IMR-90 (cell line): ENCODE measurements at regions not wholly inside any gene's neighbourhood (a gene's known extent, or its start where the extent isn't known, plus 50 kb on each side); places are given as distances from the start of the nearest gene placed in this dataset.

Source experiments
- ATAC-seq: fragments of 200-7000 bp; cut with Tn5 transposase; 2 replicates; pipeline ENCODE4 v1.9.1; 2020; ENCODE audit warnings: low read depth, mild to moderate bottlenecking, moderate library complexity
- BruUV-seq: library from RNA; stranded (reverse); fragments of 400-500 nt; replicated peaks from 2 replicates; lab custom pipeline; 2021; lab: Mats Ljungman, UMichigan
- CTCF ChIA-PET: fragments of 300-600 bp; formaldehyde crosslinking; extraction: SDS; loops from one replicate; lab custom pipeline; 2021; ENCODE audit warnings: antibody characterized with exemption; lab: Yijun Ruan, JAX
- POLR2A ChIA-PET: fragments of 300-600 bp; sonication (Branson Sonifier 250); formaldehyde crosslinking; loops from one replicate; lab custom pipeline; 2022; ENCODE audit warnings: antibody characterized with exemption; ENCODE audit not compliant: unreplicated experiment; lab: Charles Lee
- DNase-seq: peaks from one replicate; pipeline ENCODE4 v3.0.0; 2013
- H2AFZ ChIP-seq: replicated peaks from 2 replicates; pipeline ENCODE3; 2013; ENCODE audit warnings: low read length, mild to moderate bottlenecking; ENCODE audit not compliant: poor library complexity
- H2AK5ac ChIP-seq: 2 replicates; pipeline ENCODE4 v1.6.1; 2013; ENCODE audit warnings: low read depth, low read length, inconsistent platforms
- H2AK9ac ChIP-seq: replicated peaks from 2 replicates; pipeline ENCODE3; 2013; ENCODE audit warnings: mild to moderate bottlenecking, low read depth, low read length, moderate library complexity; ENCODE audit not compliant: poor library complexity
- H2BK120ac ChIP-seq: 2 replicates; pipeline ENCODE4 v1.6.1; 2013; ENCODE audit warnings: low read depth, low read length, inconsistent platforms
- H2BK15ac ChIP-seq: 3 replicates; pipeline ENCODE4 v1.6.1; 2013; ENCODE audit warnings: low read depth, low read length, inconsistent platforms
- H2BK20ac ChIP-seq: 2 replicates; pipeline ENCODE4 v1.6.1; 2013; ENCODE audit warnings: low read depth, mild to moderate bottlenecking, inconsistent platforms, low read length, moderate library complexity
- H2BK5ac ChIP-seq: 2 replicates; pipeline ENCODE4 v1.6.1; 2013; ENCODE audit warnings: mild to moderate bottlenecking, low read depth, low read length, inconsistent platforms; ENCODE audit not compliant: poor library complexity, severe bottlenecking
- H3K14ac ChIP-seq: replicated peaks from 2 replicates; pipeline ENCODE4 v1.6.1; 2013; ENCODE audit warnings: low read depth, low read length, inconsistent platforms
- H3K18ac ChIP-seq: 2 replicates; pipeline ENCODE4 v1.6.1; 2013; ENCODE audit warnings: low read depth, low read length, control low read depth
- H3K23ac ChIP-seq: 2 replicates; pipeline ENCODE4 v1.6.1; 2013; ENCODE audit warnings: low read depth, low read length, inconsistent platforms
- H3K27ac ChIP-seq: 2 replicates; pipeline ENCODE4 v1.5.1; 2013; ENCODE audit warnings: mild to moderate bottlenecking, control low read depth, low read length; ENCODE audit not compliant: insufficient read depth
- H3K27me3 ChIP-seq: 2 replicates; pipeline ENCODE4 v1.6.1; 2013; ENCODE audit warnings: low read length; ENCODE audit not compliant: control insufficient read depth, insufficient read depth
- H3K36me3 ChIP-seq: 2 replicates; pipeline ENCODE4 v1.6.1; 2013; ENCODE audit warnings: low read length, mixed read lengths; ENCODE audit not compliant: control insufficient read depth, insufficient read depth
- H3K4ac ChIP-seq: 2 replicates; pipeline ENCODE4 v1.6.1; 2013; ENCODE audit warnings: low read depth, low read length, inconsistent platforms
- H3K4me1 ChIP-seq: 2 replicates; pipeline ENCODE4 v1.6.1; 2013; ENCODE audit warnings: low read length, mixed read lengths; ENCODE audit not compliant: control insufficient read depth, insufficient read depth
- H3K4me2 ChIP-seq: 2 replicates; pipeline ENCODE4 v1.6.1; 2013; ENCODE audit warnings: low read depth, mild to moderate bottlenecking, control low read depth, low read length, moderate library complexity
- H3K4me3 ChIP-seq: 2 replicates; pipeline ENCODE4 v1.5.1; 2013; ENCODE audit warnings: low read depth, mild to moderate bottlenecking, control low read depth, low read length, moderate library complexity; ENCODE audit not compliant: insufficient read depth
- H3K56ac ChIP-seq: 2 replicates; pipeline ENCODE4 v1.6.1; 2013; ENCODE audit warnings: low read length, inconsistent platforms; ENCODE audit not compliant: insufficient read depth; ENCODE audit errors: extremely low read depth
- H3K79me1 ChIP-seq, 2 experiments: 2 replicates each; pipeline ENCODE4 v1.6.1; 2013; ENCODE audit warnings: low read length in 2 of 2, inconsistent platforms in 1 of 2, low read depth in 1 of 2
- H3K9ac ChIP-seq: 2 replicates; pipeline ENCODE4 v1.6.1; 2013; ENCODE audit warnings: low read depth, low read length, control low read depth
- H3K9me1 ChIP-seq: 2 replicates; pipeline ENCODE4 v1.6.1; 2013; ENCODE audit warnings: low read length, inconsistent platforms; ENCODE audit not compliant: insufficient read depth
- H3K9me3 ChIP-seq: 2 replicates; pipeline ENCODE4 v1.6.1; 2013; ENCODE audit warnings: low read length; ENCODE audit not compliant: control insufficient read depth, insufficient read depth
- H4K20me1 ChIP-seq: 2 replicates; pipeline ENCODE4 v1.6.1; 2013; ENCODE audit warnings: low read length, inconsistent platforms; ENCODE audit not compliant: insufficient read depth
- H4K5ac ChIP-seq: 2 replicates; pipeline ENCODE4 v1.6.1; 2013; ENCODE audit warnings: mild to moderate bottlenecking, low read depth, low read length, control low read depth
- H4K8ac ChIP-seq, 2 experiments: 2 replicates each; pipeline ENCODE4 v1.6.1; 2013; ENCODE audit warnings: low read depth in 2 of 2, low read length in 2 of 2, control low read depth in 1 of 2, inconsistent platforms in 1 of 2
- H4K91ac ChIP-seq: 2 replicates; pipeline ENCODE4 v1.6.1; 2013; ENCODE audit warnings: low read depth, low read length, inconsistent platforms; ENCODE audit not compliant: insufficient read depth
- BHLHE40 ChIP-seq: fragments of 150-350 bp; IDR thresholded peaks from 2 replicates; pipeline ENCODE4 v1.6.1; 2016; ENCODE audit warnings: mild to moderate bottlenecking, low read depth, low read length
- CHD1 ChIP-seq: IDR thresholded peaks from 2 replicates; pipeline ENCODE4 v1.6.1; 2012; ENCODE audit warnings: low read depth, low read length, improper control_type of control experiment
- MAZ ChIP-seq: IDR thresholded peaks from 2 replicates; pipeline ENCODE4 v1.6.1; 2012; ENCODE audit warnings: low read depth, mild to moderate bottlenecking, low read length, improper control_type of control experiment, moderate library complexity, borderline replicate concordance
- MXI1 ChIP-seq: IDR thresholded peaks from 2 replicates; pipeline ENCODE4 v1.6.1; 2012; ENCODE audit warnings: low read depth, mild to moderate bottlenecking, low read length, moderate library complexity, borderline replicate concordance
- RAD21 ChIP-seq: IDR thresholded peaks from 2 replicates; pipeline ENCODE4 v1.6.1; 2012; ENCODE audit warnings: low read length, improper control_type of control experiment
- RCOR1 ChIP-seq: IDR thresholded peaks from 2 replicates; pipeline ENCODE4 v1.6.1; 2012; ENCODE audit warnings: mild to moderate bottlenecking, low read length, improper control_type of control experiment; ENCODE audit not compliant: insufficient replicate concordance
- RFX5 ChIP-seq: IDR thresholded peaks from 2 replicates; pipeline ENCODE4 v1.8.0; 2012; ENCODE audit warnings: low read depth, mild to moderate bottlenecking, low read length, moderate library complexity
- SMC3 ChIP-seq: fragments of 150-350 bp; IDR thresholded peaks from 2 replicates; pipeline ENCODE4 v1.6.1; 2016; ENCODE audit warnings: low read depth, mild to moderate bottlenecking, antibody characterized with exemption, low read length, moderate library complexity
- USF2 ChIP-seq: fragments of 150-350 bp; IDR thresholded peaks from 2 replicates; pipeline ENCODE4 v1.6.1; 2017; ENCODE audit warnings: mild to moderate bottlenecking, antibody characterized with exemption, low read length, low read depth
- WGBS, 2 experiments: methylation state at CpG; one replicate each; pipeline versions ENCODE4 v1.1.5 to v1.1.7; 2013; ENCODE audit warnings: missing lambda C conversion rate in 2 of 2; ENCODE audit not compliant: insufficient read length in 1 of 2; ENCODE audit errors: extremely low coverage in 2 of 2; 5-methylcytosine and 5-hydroxymethylcytosine counted together
- dilution Hi-C: fragments of 300-500 bp; cut with HindIII; formaldehyde crosslinking; loops from one replicate; pipeline ENCODE4 v1.14.3; 2018; ENCODE audit warnings: low sequenced_read_pairs; ENCODE audit not compliant: unreplicated experiment
- in situ Hi-C: fragments of 300-500 bp; cut with MboI; formaldehyde crosslinking; loops from 3 replicates; pipeline ENCODE4 v1.14.3; 2019; ENCODE audit warnings: low sequenced_read_pairs, inconsistent platforms, mixed read lengths
- intact Hi-C: fragments of 100-400 bp; cut with micrococcal nuclease; formaldehyde crosslinking; loops from 2 replicates; pipeline ENCODE4 v1.10.0; 2022
- TF ChIP-seq, protein P1 (sequence below): conservative IDR thresholded peaks from 2 replicates; pipeline ENCODE4 v1.5.1; 2012; ENCODE audit warnings: mild to moderate bottlenecking, low read depth, low read length, improper control_type of control experiment
- TF ChIP-seq, protein P2 (sequence below): fragments of 150-350 bp; IDR thresholded peaks from 2 replicates; pipeline ENCODE4 v1.6.1; 2016; ENCODE audit warnings: low read depth, mild to moderate bottlenecking, low read length, moderate library complexity, borderline replicate concordance

DNA sequence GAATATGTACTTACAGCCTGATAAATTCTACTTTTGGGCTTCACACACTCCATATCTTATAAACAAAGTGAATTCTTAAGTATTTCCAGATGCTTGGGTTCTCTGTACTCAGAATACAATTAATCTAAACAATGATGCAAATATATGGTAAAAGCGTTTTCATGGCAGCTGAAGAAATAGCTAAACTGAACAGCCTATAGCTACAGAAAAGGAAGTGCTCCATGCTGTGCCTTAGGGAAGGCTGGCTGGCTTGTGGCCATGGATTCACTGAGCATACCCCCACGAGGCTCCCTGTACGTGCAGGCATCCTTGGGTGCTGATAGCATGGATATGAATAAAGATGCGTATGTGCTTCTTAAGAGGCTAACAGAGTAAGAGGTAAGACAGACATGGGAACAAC lies 264.0 kb downstream of the KLF13 start:
- no peak overlapping the region for H3K14ac ChIP-seq
- H4K5ac ChIP-seq: peak overlapping the region; percentile 60; the same call in 1 of the 2 replicates
- H2AK5ac ChIP-seq: no peak overlapping the region
- peaks cover 5% of the 10 kb centered on the region; the same call in 1 of the 2 replicates for H3K4me1 ChIP-seq
- no peaks in the 10 kb centered on the region for H3K9me3 ChIP-seq
- H3K9ac ChIP-seq: no peak overlapping the region
- no peak overlapping the region for H2BK5ac ChIP-seq
- intact Hi-C loops: no loop called here
- POLR2A ChIA-PET: no interaction called here
- no peak overlapping the region for H3K4me3 ChIP-seq
- no peaks in the 10 kb centered on the region for H3K36me3 ChIP-seq
- H3K4me2 ChIP-seq: peak overlapping the region; percentile 7; the same call in 1 of the 2 replicates
- no peaks in the 10 kb centered on the region for H4K20me1 ChIP-seq
- H2BK20ac ChIP-seq: no peak overlapping the region
- peak overlapping the region; percentile 6; the same call in 1 of the 2 replicates for H3K18ac ChIP-seq
- H3K4ac ChIP-seq: peak overlapping the region; percentile 7
- H2BK15ac ChIP-seq: no peak overlapping the region
- H2AFZ ChIP-seq: no peak overlapping the region
- no peak overlapping the region for H3K23ac ChIP-seq
- 0 out of 2 replicates have a peak overlapping the region, but pooled peaks have one; percentile 20 for H2BK120ac ChIP-seq
- H3K9me1 ChIP-seq: peaks cover 6% of the 10 kb centered on the region; the same call in 1 of the 2 replicates
- H3K79me1 ChIP-seq: no peaks in the 10 kb centered on the region
- H3K27me3 ChIP-seq: no peaks in the 10 kb centered on the region
- CTCF ChIA-PET: no interaction called here
- TF ChIP-seq MAZ: no peak
- no peak for TF ChIP-seq RCOR1
- TF ChIP-seq CHD1: no peak
- no peak for TF ChIP-seq RAD21
- no peak for TF ChIP-seq MXI1
- TF ChIP-seq, protein P1, sequence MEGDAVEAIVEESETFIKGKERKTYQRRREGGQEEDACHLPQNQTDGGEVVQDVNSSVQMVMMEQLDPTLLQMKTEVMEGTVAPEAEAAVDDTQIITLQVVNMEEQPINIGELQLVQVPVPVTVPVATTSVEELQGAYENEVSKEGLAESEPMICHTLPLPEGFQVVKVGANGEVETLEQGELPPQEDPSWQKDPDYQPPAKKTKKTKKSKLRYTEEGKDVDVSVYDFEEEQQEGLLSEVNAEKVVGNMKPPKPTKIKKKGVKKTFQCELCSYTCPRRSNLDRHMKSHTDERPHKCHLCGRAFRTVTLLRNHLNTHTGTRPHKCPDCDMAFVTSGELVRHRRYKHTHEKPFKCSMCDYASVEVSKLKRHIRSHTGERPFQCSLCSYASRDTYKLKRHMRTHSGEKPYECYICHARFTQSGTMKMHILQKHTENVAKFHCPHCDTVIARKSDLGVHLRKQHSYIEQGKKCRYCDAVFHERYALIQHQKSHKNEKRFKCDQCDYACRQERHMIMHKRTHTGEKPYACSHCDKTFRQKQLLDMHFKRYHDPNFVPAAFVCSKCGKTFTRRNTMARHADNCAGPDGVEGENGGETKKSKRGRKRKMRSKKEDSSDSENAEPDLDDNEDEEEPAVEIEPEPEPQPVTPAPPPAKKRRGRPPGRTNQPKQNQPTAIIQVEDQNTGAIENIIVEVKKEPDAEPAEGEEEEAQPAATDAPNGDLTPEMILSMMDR: no peak
- TF ChIP-seq, protein P2, sequence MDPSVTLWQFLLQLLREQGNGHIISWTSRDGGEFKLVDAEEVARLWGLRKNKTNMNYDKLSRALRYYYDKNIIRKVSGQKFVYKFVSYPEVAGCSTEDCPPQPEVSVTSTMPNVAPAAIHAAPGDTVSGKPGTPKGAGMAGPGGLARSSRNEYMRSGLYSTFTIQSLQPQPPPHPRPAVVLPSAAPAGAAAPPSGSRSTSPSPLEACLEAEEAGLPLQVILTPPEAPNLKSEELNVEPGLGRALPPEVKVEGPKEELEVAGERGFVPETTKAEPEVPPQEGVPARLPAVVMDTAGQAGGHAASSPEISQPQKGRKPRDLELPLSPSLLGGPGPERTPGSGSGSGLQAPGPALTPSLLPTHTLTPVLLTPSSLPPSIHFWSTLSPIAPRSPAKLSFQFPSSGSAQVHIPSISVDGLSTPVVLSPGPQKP: no peak
- TF ChIP-seq USF2: no peak
- TF ChIP-seq BHLHE40: no peak
- no peak for TF ChIP-seq SMC3
- TF ChIP-seq RFX5: no peak
- 0% methylated on average over 1 of the region's 4 CpGs; no CpG with 5 or more reads in 1 of the 2 experiments for WGBS, 2 experiments
- peak overlapping the region; percentile 26; the same call in 1 of the 2 replicates for H3K27ac ChIP-seq
- ATAC-seq: peak; percentile 68
- no peak overlapping the region for H2AK9ac ChIP-seq
- in situ Hi-C loops: no loop called here
- dilution Hi-C loops: no loop called here
- peak; percentile 78 for DNase-seq
- H4K91ac ChIP-seq: no peak overlapping the region
- no peak overlapping the region for H4K8ac ChIP-seq
- BruUV-seq: no TSS peak
- H3K56ac ChIP-seq: no peak overlapping the region
